HL-60 (cell line): ENCODE measurements at regions not wholly inside any gene's neighbourhood (a gene's known extent, or its start where the extent isn't known, plus 50 kb on each side); places are given as distances from the start of the nearest gene placed in this dataset.
A peak's percentile ranks its signal among the peaks of the same experiment; 100 is the strongest.

ENCODE experiments used
- DNase-seq, 2 experiments: peaks; one replicate each; pipeline ENCODE4 v3.0.0-alpha.2; 2010 to 2020; ENCODE audit warnings: low read depth in 1 of 2, low spot score in 1 of 2
- H3K27ac ChIP-seq: fragments of 250-450 bp; sonication (Bioruptor Pico); replicated peaks from 2 replicates; pipeline ENCODE4 v1.5.1; 2020; ENCODE audit warnings: mild to moderate bottlenecking, moderate library complexity
- H3K27me3 ChIP-seq: fragments of 250-450 bp; sonication (Bioruptor Pico); 2 replicates; pipeline ENCODE4 v1.5.1; 2021; ENCODE audit warnings: mild to moderate bottlenecking, moderate library complexity; ENCODE audit not compliant: insufficient read depth, poor library complexity, severe bottlenecking
- H3K4me3 ChIP-seq: replicated peaks from 2 replicates; pipeline ENCODE4 v1.5.1; 2011; ENCODE audit warnings: mild to moderate bottlenecking, control low read depth, low read length; ENCODE audit not compliant: insufficient read depth
- GABPA ChIP-seq: IDR thresholded peaks from 2 replicates; pipeline ENCODE4 v1.6.1; 2012; ENCODE audit warnings: low read depth
- POLR2AphosphoS5 ChIP-seq: IDR thresholded peaks from 2 replicates; pipeline ENCODE4 v1.6.1; 2012; ENCODE audit warnings: low read depth
- SPI1 ChIP-seq: IDR thresholded peaks from 2 replicates; pipeline ENCODE4 v1.6.1; 2012; ENCODE audit warnings: low read depth, mild to moderate bottlenecking, borderline replicate concordance
- TF ChIP-seq, protein P1 (sequence below): IDR thresholded peaks from 2 replicates; pipeline ENCODE4 v1.6.1; 2012; ENCODE audit warnings: low read depth; ENCODE audit not compliant: insufficient replicate concordance
- TF ChIP-seq, protein P2 (sequence below): IDR thresholded peaks from one replicate; pipeline ENCODE4 v1.5.1; 2011; ENCODE audit warnings: low read length, control low read depth, inconsistent platforms; ENCODE audit not compliant: insufficient read depth

DNA sequence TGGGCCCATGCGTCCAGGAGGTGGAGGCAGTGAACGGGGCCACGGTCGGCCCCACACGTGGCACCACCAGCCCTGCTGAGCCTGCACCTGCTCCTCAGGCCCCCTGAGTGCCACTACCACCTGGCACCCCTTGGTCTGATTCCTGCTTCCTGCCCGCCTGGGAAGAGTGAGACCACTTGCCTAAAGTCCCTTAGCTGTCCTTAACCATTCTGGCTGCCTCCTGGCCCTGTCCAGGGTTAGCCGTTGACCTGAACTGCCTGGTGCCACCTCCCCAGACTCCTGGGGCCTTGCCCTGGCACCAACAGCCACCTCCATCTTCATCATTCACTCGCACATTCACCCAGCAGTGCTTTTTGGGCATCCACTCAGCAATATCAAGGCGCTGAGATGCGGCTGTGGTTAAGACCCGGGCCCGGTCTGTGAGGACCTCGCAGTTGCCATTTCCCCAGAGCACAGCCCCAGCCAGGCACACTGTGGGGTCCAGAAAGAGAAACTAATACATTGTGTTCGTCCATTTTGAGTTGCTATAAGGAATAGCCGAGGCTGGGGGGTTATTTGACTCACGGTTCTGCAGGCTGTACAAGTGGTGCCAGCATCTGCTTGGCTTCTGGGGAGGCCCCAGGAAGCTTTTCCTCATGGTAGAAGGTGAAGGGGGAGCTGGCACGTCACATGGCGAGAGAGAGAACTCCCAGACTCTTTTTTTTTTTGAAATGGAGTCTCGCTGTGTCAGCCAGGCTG, 318.4 kb downstream of the SEC14L1 start:
- Histone ChIP-seq H3K27me3 (no peaks in the 10 kb centered on the region), H3K27ac (no peak overlapping the region)
- DNase-seq, result no peak

DNA sequence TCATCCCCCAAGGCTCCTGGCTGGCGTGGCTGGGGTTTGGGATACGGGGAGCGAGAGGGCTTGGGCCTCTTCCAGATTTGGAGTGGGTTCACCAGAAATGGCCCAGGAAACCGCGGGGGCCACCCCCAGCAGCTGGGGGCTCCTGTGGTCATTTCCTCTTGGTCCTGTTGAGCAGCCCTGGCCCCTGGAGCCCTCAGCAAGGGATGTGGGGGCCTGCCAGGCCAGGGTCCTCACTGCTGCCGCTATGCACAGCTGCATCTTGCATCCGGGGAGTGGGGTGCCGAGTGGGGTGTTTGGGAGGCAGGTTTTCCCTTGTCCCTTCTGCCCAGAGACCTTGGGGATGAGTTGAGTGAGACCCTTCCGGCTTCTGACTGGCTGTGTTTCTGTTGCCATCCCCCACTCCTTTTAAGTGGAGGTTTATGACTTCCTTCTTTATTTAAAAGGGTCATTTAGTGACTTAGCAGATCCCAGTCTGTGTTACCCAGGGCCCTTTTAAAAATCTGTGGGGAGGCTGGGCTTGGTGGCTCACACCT, 319.8 kb downstream of the SEC14L1 start:
- H3K27ac ChIP-seq, result peak overlapping the region; percentile 66
- no peak for TF ChIP-seq POLR2AphosphoS5
- TF ChIP-seq, protein P1, sequence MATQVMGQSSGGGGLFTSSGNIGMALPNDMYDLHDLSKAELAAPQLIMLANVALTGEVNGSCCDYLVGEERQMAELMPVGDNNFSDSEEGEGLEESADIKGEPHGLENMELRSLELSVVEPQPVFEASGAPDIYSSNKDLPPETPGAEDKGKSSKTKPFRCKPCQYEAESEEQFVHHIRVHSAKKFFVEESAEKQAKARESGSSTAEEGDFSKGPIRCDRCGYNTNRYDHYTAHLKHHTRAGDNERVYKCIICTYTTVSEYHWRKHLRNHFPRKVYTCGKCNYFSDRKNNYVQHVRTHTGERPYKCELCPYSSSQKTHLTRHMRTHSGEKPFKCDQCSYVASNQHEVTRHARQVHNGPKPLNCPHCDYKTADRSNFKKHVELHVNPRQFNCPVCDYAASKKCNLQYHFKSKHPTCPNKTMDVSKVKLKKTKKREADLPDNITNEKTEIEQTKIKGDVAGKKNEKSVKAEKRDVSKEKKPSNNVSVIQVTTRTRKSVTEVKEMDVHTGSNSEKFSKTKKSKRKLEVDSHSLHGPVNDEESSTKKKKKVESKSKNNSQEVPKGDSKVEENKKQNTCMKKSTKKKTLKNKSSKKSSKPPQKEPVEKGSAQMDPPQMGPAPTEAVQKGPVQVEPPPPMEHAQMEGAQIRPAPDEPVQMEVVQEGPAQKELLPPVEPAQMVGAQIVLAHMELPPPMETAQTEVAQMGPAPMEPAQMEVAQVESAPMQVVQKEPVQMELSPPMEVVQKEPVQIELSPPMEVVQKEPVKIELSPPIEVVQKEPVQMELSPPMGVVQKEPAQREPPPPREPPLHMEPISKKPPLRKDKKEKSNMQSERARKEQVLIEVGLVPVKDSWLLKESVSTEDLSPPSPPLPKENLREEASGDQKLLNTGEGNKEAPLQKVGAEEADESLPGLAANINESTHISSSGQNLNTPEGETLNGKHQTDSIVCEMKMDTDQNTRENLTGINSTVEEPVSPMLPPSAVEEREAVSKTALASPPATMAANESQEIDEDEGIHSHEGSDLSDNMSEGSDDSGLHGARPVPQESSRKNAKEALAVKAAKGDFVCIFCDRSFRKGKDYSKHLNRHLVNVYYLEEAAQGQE, result no peak
- TF ChIP-seq SPI1, result peak; percentile 77
- TF ChIP-seq, protein P2, sequence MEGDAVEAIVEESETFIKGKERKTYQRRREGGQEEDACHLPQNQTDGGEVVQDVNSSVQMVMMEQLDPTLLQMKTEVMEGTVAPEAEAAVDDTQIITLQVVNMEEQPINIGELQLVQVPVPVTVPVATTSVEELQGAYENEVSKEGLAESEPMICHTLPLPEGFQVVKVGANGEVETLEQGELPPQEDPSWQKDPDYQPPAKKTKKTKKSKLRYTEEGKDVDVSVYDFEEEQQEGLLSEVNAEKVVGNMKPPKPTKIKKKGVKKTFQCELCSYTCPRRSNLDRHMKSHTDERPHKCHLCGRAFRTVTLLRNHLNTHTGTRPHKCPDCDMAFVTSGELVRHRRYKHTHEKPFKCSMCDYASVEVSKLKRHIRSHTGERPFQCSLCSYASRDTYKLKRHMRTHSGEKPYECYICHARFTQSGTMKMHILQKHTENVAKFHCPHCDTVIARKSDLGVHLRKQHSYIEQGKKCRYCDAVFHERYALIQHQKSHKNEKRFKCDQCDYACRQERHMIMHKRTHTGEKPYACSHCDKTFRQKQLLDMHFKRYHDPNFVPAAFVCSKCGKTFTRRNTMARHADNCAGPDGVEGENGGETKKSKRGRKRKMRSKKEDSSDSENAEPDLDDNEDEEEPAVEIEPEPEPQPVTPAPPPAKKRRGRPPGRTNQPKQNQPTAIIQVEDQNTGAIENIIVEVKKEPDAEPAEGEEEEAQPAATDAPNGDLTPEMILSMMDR, result no peak
- no peak for TF ChIP-seq GABPA

More for the DNA sequence above, 318.4 kb downstream of the SEC14L1 start:
- TF ChIP-seq, protein P1, result no peak
- TF ChIP-seq GABPA (no peak), SPI1 (no peak), POLR2AphosphoS5 (no peak)
- TF ChIP-seq, protein P2, result no peak
- no peak overlapping the region for H3K4me3 ChIP-seq

DNA sequence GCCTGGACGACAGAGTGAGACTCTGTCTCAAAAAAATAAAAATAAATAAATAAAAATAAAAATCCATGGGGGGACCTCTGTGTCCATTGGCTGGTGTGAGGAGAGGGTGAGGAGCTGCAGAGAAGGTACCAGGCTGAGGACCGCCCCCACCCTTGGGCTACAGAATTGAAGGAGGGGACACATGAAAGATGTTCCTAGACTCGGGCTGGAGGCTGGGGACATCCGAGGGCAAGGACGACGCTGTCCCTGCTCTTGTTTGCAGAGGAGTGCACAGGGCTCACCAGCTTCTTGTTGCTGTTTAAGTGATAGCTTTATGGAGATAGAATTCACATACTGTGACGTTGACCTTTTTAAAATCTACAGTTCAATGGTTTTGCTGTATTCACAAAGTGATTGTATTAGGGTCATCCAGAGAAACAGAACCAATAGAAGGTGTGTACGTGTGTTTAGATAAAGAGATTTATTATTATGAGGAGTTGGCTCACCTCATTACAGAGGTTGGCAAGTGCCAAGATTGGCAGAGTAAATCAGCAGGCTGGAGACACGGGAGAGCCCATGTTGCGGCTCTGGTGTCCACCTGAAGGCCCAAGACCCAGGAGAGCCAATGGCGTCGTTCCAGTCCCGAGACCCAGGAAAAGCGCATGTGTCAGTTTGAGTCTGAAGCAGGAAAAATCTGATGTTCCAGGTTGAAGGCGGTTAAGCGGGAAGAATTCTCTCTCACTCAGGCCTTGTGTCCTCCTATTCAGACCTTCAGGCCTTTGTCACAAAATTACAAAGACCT, 320.7 kb downstream of the SEC14L1 start:
- no peak for DNase-seq
- H3K27me3 ChIP-seq, result no peaks in the 10 kb centered on the region
- no peak overlapping the region for H3K4me3 ChIP-seq
- H3K27ac ChIP-seq, result peak overlapping the region; percentile 66
- TF ChIP-seq SPI1, result no peak

More for the DNA sequence above, 319.8 kb downstream of the SEC14L1 start:
- peak overlapping the region; percentile 36 for H3K4me3 ChIP-seq
- peak; percentile 55 to 59 for DNase-seq
- H3K27me3 ChIP-seq, result no peaks in the 10 kb centered on the region

DNA sequence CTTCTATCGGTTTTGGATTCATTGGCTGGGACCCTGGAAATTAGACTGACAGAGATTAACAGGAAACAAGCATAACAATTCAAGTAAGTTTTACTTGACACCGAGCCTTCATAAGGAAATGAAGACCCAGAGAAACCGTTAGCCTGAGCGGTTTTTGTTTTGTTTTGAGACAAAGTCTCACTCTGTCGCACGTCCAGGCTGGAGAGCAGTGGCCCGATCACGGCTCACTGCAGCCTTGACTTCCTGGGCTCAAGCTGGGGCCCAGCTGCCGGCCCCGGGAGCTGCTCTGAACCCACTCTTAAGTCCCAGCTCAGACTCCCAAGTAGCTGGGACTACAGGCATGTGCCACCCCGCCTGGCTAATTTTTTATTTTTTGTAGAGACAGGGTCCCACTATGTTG, 321.3 kb downstream of the SEC14L1 start:
- DNase-seq, result no peak
- peak overlapping the region; percentile 25; the same call in 1 of the 2 replicates for H3K27ac ChIP-seq
- no peak for TF ChIP-seq POLR2AphosphoS5
- TF ChIP-seq, protein P1, result no peak
- no peak for TF ChIP-seq SPI1
- TF ChIP-seq, protein P2, result no peak
- TF ChIP-seq GABPA, result no peak

More for the DNA sequence above, 321.3 kb downstream of the SEC14L1 start:
- no peak overlapping the region for H3K4me3 ChIP-seq
- no peaks in the 10 kb centered on the region for H3K27me3 ChIP-seq
